ENCODE measurements at regions not wholly inside any gene's neighbourhood (a gene's known extent, or its start where the extent isn't known, plus 50 kb on each side); places are given as distances from the start of the nearest gene placed in this dataset.
"Not testable (repeated sequence)": the region's sequence is repeated elsewhere in the genome, so short reads cannot be mapped to it uniquely, and the experiment has no call there.

- Histone ChIP-seq H3K9me3 (no peaks in the 10 kb centered on the region), H3K4me3 (no peak overlapping the region), H3K36me3 (no peaks in the 10 kb centered on the region), H3K27me3 (no peaks in the 10 kb centered on the region), H3K4me1 (no peaks in the 10 kb centered on the region), H3K27ac (no peak overlapping the region)
- intact Hi-C loops (cut with DNase I; ENCODE audit: low total_unique reads), result no loop called here
- no peak for DNase-seq
- TF ChIP-seq, protein P1, sequence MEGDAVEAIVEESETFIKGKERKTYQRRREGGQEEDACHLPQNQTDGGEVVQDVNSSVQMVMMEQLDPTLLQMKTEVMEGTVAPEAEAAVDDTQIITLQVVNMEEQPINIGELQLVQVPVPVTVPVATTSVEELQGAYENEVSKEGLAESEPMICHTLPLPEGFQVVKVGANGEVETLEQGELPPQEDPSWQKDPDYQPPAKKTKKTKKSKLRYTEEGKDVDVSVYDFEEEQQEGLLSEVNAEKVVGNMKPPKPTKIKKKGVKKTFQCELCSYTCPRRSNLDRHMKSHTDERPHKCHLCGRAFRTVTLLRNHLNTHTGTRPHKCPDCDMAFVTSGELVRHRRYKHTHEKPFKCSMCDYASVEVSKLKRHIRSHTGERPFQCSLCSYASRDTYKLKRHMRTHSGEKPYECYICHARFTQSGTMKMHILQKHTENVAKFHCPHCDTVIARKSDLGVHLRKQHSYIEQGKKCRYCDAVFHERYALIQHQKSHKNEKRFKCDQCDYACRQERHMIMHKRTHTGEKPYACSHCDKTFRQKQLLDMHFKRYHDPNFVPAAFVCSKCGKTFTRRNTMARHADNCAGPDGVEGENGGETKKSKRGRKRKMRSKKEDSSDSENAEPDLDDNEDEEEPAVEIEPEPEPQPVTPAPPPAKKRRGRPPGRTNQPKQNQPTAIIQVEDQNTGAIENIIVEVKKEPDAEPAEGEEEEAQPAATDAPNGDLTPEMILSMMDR (IDR thresholded peaks at IDR 0.05), result no peak
Measured at GRCh38 chr11:110347660-110348059, 51.2 kb upstream of the RDX start.

GRCh38 chr11:110349138-110349996 lies 53.0 kb upstream of the RDX start:
- no peaks in the 10 kb centered on the region for H3K4me1 ChIP-seq
- TF ChIP-seq, protein P1 (IDR thresholded peaks at IDR 0.05), result no peak
- H3K27ac ChIP-seq, result no peak overlapping the region
- intact Hi-C loops (cut with DNase I; ENCODE audit: low total_unique reads), result no loop called here
- H3K4me3 ChIP-seq, result no peak overlapping the region
- no peak for DNase-seq
- H3K27me3 ChIP-seq, result no peaks in the 10 kb centered on the region
- H3K36me3 ChIP-seq, result no peaks in the 10 kb centered on the region
- H3K9me3 ChIP-seq, result no peaks in the 10 kb centered on the region

DNA sequence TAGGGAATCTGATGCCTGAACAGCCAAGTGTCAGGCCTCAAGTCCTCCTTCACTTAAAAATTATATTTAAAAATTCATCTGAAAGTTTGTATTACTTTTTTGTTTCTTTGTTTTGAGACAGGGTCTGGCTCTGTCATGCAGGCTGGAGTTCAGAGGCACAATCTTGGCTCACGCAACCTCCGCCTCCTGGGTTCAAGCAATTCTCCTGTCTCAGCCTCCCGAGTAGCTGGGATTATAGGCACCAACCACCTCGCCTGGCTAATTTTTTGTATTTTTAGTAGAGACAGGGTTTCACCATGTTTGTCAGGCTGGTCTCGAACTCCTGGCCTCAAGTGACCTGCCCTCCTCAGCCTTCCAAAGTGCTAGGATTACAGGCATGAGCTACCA lies 53.6 kb upstream of the RDX start:
- H3K9me3 ChIP-seq; H3K27ac ChIP-seq; intact Hi-C loops (cut with DNase I; ENCODE audit: low total_unique reads); H3K4me1 ChIP-seq; H3K36me3 ChIP-seq; DNase-seq; H3K4me3 ChIP-seq; H3K27me3 ChIP-seq: not testable (repeated sequence)

DNA sequence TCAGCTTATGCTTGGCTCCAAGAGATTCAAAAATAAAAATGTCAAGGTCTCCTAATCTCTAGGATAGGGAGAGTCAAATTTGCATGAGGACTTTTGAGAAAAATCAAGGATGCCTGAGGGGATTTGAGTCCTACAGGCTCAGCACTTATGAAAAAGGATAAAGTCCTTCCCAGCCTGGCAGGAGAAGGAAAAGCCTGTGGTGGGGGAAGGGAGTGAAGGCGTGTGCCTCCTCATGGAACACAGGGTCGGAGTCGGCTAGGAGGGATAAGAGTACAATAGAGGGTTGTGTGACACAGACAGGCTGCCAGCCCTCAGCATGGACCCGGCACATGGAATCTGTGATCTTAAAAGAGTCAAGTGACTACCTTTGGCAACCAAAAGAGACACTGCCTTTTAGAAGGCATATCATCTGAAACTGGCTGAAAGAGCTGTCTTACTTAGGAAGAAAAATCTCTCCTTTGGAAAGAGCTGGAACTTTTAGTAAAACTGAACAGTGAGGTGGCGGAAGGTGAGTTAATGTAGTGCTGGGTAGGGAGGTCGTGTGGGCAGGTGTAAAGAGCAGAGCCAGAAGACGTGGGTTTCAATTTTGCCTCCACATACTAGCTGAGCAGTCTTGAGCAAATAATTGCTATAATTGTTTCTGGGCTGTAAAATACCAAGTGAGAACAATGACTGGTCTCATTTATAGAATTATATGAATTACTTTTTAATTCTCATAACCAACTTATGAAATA lies 58.8 kb upstream of the RDX start:
- no peak overlapping the region for H3K27ac ChIP-seq
- H3K27me3 ChIP-seq, result no peaks in the 10 kb centered on the region
- no peaks in the 10 kb centered on the region for H3K4me1 ChIP-seq
- DNase-seq, result no peak
- no peak overlapping the region for H3K4me3 ChIP-seq
- no peaks in the 10 kb centered on the region for H3K9me3 ChIP-seq
- H3K36me3 ChIP-seq, result no peaks in the 10 kb centered on the region
- intact Hi-C loops (cut with DNase I; ENCODE audit: low total_unique reads), result no loop called here
- TF ChIP-seq, protein P1 (IDR thresholded peaks at IDR 0.05), result no peak

DNA sequence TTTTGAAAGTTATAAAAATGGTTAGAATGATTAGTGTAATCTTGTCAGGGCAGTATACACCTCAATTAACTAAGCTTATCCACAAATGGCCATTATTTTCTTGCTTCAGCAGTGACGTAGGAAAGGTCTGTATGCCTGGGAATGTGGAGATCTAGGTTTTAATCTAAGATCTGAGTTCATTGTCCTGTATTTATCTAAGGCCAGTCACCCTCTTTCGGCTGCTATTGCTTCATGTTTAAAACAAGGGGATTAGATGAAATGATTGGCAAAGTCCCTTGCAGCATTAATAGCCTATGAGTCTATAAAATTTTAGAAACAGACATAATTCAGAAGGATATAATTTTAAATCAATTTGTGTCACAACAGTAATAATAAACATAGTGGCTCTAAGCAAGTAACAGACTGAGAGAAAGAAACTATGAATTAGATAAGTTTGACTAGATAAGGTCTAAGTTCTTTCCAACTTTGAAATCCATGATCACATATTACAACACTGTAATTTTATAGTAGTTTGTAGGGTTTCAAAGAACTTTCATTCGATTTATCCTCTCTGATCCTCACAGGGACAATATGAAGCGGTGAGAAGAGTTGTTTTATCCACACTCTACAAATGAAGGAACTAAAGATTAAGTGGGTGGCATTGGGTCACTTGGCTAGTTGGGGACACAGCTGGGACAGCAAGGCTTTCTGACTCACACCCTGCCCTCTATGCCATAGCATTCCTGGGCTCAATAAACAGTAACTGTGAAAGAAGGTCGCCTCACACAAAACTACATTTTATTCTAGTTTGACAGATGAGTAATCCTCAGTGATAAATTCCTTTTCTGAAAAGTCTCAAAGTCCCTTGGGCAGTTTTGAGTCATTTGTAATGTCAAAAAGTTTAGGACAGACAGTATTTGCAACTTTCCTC lies 60.6 kb upstream of the RDX start:
- Histone ChIP-seq H3K27me3 (no peaks in the 10 kb centered on the region), H3K9me3 (no peaks in the 10 kb centered on the region), H3K4me3 (no peak overlapping the region), H3K36me3 (no peaks in the 10 kb centered on the region), H3K4me1 (no peaks in the 10 kb centered on the region), H3K27ac (no peak overlapping the region)
- TF ChIP-seq, protein P1 (IDR thresholded peaks at IDR 0.05), result no peak
- DNase-seq, result no peak
- intact Hi-C loops (cut with DNase I; ENCODE audit: low total_unique reads), result no loop called here
